ENCODE measurements at regions not wholly inside any gene's neighbourhood (a gene's known extent, or its start where the extent isn't known, plus 50 kb on each side); places are given as distances from the start of the nearest gene placed in this dataset.
"Not testable (repeated sequence)": the region's sequence is repeated elsewhere in the genome, so short reads cannot be mapped to it uniquely, and the experiment has no call there.

- no peak for DNase-seq
Observed at GRCh38 chr13:22789916-22790315, 390.9 kb upstream of the SGCG start.

GRCh38 chr13:22793598-22794134, 387.1 kb upstream of the SGCG start:
- peak; percentile 34 for DNase-seq

GRCh38 chr13:22800526-22801401, 380.0 kb upstream of the SGCG start:
- DNase-seq: no peak

GRCh38 chr13:22801402-22802003, 379.3 kb upstream of the SGCG start:
- DNase-seq: peak; percentile 2

DNA sequence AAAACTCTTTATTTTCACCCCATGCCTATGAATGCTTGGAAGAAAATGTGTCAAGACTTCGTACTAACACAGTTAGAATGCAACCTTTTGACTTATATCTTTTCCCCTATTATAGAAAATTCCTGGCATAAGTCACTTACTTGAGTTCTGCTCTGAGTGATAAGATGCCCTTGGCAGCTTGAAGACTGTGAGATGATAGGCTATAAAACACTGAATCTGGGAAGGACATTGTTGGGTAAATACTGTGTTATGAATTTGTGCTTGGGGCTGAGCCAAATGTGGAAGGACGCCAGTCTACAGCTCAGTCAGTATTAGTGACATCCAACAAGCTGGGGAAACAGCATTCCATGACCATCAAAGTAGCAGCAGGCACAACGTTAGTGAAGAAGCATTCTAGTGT, 368.0 kb upstream of the SGCG start:
- DNase-seq: no peak

GRCh38 chr13:22813531-22814377, 367.0 kb upstream of the SGCG start:
- not testable (repeated sequence) for DNase-seq

GRCh38 chr13:22814433-22814832, 366.3 kb upstream of the SGCG start:
- not testable (repeated sequence) for DNase-seq

DNA sequence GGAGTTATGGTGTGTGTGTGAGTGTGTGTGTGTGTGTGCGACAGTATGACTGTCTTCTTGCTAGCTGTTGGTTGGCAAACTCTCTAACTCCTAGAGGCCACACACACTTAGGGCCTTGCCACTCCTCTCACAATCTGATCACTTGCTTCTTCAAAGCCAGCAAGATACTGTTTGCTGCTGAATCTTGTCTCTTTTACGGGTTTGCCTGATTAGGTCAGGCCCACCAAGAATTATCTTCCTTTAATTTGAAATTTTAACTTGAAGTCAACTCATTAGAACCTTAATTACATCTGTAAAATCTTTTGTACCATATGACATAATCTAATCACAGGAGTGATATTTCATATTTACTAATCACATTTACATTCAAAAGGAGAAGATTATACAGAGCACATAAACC, 359.2 kb upstream of the SGCG start:
- DNase-seq: no peak

- no peak for DNase-seq
Observed at GRCh38 chr13:22825186-22825585, 355.6 kb upstream of the SGCG start.

GRCh38 chr13:22828081-22828480, 352.7 kb upstream of the SGCG start:
- peak; percentile 43 for DNase-seq

DNA sequence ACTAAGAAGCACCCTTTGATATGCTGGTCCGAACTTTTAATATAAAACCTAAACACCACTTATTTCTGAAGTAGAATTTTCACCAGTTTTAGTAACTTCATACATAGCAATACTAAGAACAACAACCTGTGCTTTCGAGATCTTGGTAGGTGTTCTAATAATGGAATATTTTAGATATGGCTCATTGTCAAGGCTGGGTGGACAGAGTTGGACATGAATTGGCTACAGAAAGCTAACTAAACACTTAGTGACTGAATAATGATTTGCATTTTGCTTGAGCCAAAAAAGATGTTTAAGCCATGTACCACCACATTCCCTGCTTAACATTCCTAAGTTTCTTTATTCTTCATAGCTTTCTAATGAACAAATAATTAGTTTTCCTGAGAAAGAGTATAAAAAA, 344.3 kb upstream of the SGCG start:
- DNase-seq: no peak

DNA sequence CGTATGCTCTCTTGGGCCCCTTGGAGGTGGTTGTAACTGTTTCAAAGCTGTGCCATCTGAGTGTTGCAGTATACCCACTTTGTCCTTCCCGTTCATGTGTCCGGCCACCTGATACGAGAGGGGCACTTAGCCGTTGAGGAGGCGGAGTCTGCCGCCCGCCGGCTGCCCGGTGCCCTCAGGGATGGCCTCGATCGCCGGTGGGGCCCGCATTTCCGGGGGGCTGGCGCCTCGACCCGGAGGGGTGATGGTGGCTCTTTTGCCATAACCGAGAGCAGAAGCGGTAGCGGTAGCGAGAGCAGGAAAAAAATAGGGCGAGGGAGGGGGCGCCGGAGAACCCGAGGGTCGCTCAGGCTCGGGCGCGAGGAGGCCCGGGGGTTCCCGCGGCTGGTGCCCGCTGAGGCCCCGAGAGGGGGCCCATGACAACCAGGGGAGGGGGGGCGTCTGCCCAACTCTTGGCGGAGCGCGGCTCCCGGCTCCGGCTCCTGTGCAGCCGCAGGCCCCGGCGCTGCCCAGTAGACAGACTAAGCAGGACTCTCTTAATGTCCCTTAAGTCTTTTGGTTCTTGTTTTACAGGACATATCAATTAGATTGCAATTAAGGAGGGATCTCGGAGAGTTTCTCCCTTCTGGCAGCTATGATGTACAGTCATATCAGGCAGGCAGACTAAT, 342.7 kb upstream of the SGCG start:
- DNase-seq: no peak

GRCh38 chr13:22839603-22840530, 340.9 kb upstream of the SGCG start:
- DNase-seq: no peak

DNA sequence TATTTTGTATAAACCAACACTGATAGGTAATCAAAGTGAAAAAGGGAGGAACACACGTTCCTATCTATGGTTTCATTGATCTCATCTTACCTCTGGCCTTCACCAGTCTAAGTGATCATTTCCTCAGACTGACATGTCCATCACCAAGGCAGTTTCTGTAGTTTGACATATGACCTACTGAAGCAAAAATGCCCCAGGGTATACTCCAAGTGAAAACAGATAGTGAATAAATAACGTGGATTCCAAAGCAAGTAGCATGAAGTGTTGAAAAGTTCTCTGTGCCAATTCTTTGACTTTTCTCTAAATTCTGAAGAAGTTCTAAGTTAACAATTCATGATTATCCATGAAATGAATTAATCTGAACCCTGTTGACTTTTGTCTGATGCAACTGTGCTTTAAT, 334.2 kb upstream of the SGCG start:
- no peak for DNase-seq

DNA sequence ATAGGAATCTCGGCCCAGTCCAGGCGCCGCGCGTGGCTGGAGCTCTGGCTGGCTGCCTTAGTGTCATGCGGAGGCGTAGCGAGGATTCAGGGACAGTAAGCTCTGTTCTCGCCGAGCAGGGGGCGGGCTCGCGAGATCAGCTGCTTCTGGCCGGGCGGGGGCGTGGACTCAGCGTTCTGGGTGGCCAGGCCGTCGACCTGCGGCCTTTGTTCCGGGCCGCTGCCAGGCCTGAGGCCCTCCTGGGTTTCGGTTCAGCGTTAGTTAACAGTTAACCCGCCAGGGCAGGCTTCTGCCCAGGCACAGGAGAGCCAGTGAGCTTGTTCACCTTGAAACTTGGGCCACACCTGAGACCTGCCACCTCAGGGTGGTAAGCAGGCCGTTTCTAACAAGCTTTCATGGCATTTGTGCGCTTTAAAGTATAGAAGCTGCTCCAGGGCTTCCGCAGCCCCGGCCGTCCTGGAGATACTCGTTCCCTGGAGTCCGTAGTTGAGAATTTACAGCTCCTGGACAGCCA, 332.2 kb upstream of the SGCG start:
- DNase-seq: no peak

DNA sequence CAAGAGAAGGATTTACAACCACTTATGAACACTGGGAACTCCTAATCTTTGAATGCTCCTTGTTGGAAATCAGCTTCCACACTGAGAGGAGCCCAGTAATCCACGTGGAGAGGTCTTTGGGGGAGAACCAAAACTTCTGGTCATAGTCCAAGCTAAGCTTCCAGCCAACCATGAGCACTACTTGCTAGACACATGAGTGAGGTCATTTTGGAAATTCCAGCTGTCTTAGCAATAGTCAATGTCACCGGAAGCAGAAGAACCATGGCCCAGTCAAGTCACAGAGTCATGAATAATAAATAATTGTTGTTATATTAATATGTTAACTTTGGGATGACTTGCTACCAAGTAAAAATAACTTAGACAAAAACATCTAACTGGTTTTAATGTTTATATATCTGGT, 324.9 kb upstream of the SGCG start:
- no peak for DNase-seq

GRCh38 chr13:22858980-22859379, 321.8 kb upstream of the SGCG start:
- not testable (repeated sequence) for DNase-seq

DNA sequence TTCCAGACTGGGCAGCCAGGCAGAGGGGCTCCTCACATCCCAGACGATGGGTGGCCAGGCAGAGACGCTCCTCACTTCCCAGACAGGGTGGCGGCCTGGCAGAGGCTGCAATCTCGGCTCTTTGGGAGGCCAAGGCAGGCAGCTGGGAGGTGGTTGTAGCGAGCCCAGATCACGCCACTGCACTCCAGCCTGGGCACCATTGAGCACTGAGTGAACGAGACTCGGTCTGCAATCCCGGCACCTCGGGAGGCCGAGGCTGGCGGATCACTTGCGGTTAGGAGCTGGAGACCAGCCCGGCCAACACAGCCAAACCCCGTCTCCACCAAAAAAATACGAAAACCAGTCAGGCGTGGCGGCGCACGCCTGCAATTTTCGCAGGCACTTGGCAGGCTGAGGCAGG, 321.4 kb upstream of the SGCG start:
- not testable (repeated sequence) for DNase-seq

- no peak for DNase-seq
Observed at GRCh38 chr13:22861958-22862466, 318.8 kb upstream of the SGCG start.

DNA sequence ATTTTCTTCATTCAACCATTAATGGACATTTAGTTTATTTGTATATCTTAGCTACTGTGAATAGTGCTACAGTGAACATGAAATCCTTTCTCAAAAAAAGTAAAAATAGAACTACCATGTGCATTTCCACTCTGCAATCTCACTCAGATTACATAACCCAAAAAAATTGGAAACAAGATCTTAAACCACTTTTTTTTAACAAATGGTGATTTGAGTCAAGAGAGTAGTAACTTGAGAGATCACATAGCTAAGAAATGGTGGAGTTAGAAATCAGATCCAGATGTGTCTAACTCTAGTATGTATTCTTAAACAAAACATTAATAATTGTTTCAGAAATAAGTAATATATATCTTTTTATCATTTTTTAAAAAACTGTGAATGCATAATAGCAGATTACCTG, 318.3 kb upstream of the SGCG start:
- DNase-seq: no peak

DNA sequence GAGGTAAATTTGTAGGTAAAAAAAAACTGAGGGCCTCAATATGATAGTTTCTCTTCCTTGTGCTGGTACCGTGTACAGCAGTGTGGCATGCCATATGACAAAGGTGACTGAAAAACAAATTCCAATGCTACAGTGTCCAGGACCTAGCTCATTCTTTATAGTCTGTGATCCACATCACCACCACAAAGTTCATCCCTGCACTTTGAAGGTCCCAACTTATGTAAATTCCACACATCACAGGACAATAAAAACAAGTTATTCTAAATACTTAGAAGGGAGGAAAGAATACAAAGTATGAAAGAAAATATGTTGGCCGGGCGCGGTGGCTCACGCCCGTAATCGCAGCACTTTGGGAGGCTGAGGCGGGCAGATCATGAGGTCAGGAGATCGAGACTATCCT, 314.6 kb upstream of the SGCG start:
- no peak for DNase-seq
